ENCODE measurements at regions not wholly inside any gene's neighbourhood (a gene's known extent, or its start where the extent isn't known, plus 50 kb on each side); places are given as distances from the start of the nearest gene placed in this dataset.

- TF ChIP-seq, protein P1, sequence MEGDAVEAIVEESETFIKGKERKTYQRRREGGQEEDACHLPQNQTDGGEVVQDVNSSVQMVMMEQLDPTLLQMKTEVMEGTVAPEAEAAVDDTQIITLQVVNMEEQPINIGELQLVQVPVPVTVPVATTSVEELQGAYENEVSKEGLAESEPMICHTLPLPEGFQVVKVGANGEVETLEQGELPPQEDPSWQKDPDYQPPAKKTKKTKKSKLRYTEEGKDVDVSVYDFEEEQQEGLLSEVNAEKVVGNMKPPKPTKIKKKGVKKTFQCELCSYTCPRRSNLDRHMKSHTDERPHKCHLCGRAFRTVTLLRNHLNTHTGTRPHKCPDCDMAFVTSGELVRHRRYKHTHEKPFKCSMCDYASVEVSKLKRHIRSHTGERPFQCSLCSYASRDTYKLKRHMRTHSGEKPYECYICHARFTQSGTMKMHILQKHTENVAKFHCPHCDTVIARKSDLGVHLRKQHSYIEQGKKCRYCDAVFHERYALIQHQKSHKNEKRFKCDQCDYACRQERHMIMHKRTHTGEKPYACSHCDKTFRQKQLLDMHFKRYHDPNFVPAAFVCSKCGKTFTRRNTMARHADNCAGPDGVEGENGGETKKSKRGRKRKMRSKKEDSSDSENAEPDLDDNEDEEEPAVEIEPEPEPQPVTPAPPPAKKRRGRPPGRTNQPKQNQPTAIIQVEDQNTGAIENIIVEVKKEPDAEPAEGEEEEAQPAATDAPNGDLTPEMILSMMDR (IDR thresholded peaks at IDR 0.05), result no peak
- TF ChIP-seq EP300 (IDR thresholded peaks at IDR 0.05), result no peak
Measured at GRCh38 chr6:22214314-22214713, 82.5 kb downstream of the PRL start.
